MCF 10A (cell line): ENCODE measurements at regions not wholly inside any gene's neighbourhood (a gene's known extent, or its start where the extent isn't known, plus 50 kb on each side); places are given as distances from the start of the nearest gene placed in this dataset.

Experiments used
- BruUV-seq: library from RNA; stranded (reverse); fragments of 400-500 nt; replicated peaks from 2 replicates; lab custom pipeline; 2021; lab: Mats Ljungman, UMichigan
- CTCF ChIA-PET: fragments of 300-600 bp; sonication (Branson Sonifier 250); formaldehyde crosslinking; extraction: SDS; loops from one replicate; lab custom pipeline; 2021; ENCODE audit warnings: antibody characterized with exemption, inconsistent platforms; lab: Yijun Ruan, JAX
- POLR2A ChIA-PET: fragments of 300-600, 350-650 bp; sonication (Branson Sonifier 250); formaldehyde crosslinking; extraction: SDS; loops from one replicate; lab custom pipeline; 2020; ENCODE audit warnings: antibody characterized with exemption, inconsistent platforms; lab: Yijun Ruan, JAX
- DNase-seq: peaks from one replicate; pipeline ENCODE4 v3.0.0-alpha.2; 2018; ENCODE audit not compliant: unreplicated experiment
- H3K27ac Mint-ChIP-seq: one replicate; pipeline ENCODE4 v1.8.0; 2022; ENCODE audit warnings: mild to moderate bottlenecking, low read depth, mixed read lengths; ENCODE audit not compliant: unreplicated experiment
- H3K27me3 Mint-ChIP-seq: one replicate; pipeline ENCODE4 v1.8.0; 2022; ENCODE audit warnings: mixed read lengths; ENCODE audit not compliant: insufficient read depth, unreplicated experiment
- H3K36me3 Mint-ChIP-seq: one replicate; pipeline ENCODE4 v1.8.0; 2022; ENCODE audit warnings: mild to moderate bottlenecking, moderate library complexity, mixed read lengths; ENCODE audit not compliant: insufficient read depth, unreplicated experiment
- H3K4me1 Mint-ChIP-seq: one replicate; pipeline ENCODE4 v1.8.0; 2022; ENCODE audit warnings: mixed read lengths; ENCODE audit not compliant: insufficient read depth, unreplicated experiment
- H3K4me3 Mint-ChIP-seq: one replicate; pipeline ENCODE4 v1.8.0; 2022; ENCODE audit warnings: mild to moderate bottlenecking, moderate library complexity, mixed read lengths; ENCODE audit not compliant: unreplicated experiment
- H3K9me3 Mint-ChIP-seq: one replicate; pipeline ENCODE4 v1.8.0; 2022; ENCODE audit warnings: mixed read lengths; ENCODE audit not compliant: unreplicated experiment
- CTCF ChIP-seq: fragments of 200-600 bp; IDR thresholded peaks from one replicate; pipeline ENCODE4 v1.8.0; 2022; ENCODE audit warnings: antibody characterized with exemption, mild to moderate bottlenecking; ENCODE audit not compliant: unreplicated experiment
- intact Hi-C: fragments of 100-400 bp; cut with micrococcal nuclease; formaldehyde crosslinking; loops from 2 replicates; pipeline ENCODE4 v1.14.1; 2022

- no peaks in the 10 kb centered on the region for H3K4me1 Mint-ChIP-seq
- H3K4me3 Mint-ChIP-seq: no peak overlapping the region
- no peak for TF ChIP-seq CTCF
- H3K36me3 Mint-ChIP-seq: no peaks in the 10 kb centered on the region
- intact Hi-C loops: no loop called here
- CTCF ChIA-PET: interaction anchor here (1.4 kb wide), 1 partner anchor 184 kb away, joined by 5 read pairs; no protein-coding TSS in a partner anchor
- DNase-seq: no peak
- POLR2A ChIA-PET: interaction anchor here (0.7 kb wide), 1 partner anchor 14 kb away, joined by 3 read pairs; no protein-coding TSS in a partner anchor
- no peaks in the 10 kb centered on the region for H3K9me3 Mint-ChIP-seq
- H3K27ac Mint-ChIP-seq: no peak overlapping the region
- BruUV-seq: no TSS peak
- no peaks in the 10 kb centered on the region for H3K27me3 Mint-ChIP-seq
These were observed 119.5 kb upstream of the KCNG1 start for GRCh38 chr20:51142448-51142847.

DNA sequence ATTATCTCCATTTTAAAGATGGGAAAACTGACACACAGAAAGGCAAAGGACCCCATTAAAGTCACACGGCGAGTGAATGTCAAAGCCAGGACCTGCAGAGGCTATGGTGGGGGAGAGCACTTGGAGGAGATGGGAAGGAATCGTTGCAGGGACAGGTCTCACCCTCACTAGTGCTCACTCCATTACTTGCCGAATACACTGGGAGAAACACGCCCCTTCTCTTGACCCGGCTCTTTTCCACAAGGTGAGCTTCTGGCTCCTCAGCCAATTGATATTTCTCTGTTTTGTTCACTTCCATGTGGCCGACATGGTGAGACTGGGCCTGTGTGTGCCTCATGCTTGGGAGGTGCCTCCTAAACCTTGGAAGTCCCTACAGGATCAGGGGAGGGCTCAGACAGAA lies 117.8 kb upstream of the KCNG1 start:
- no peaks in the 10 kb centered on the region for H3K27me3 Mint-ChIP-seq
- TF ChIP-seq CTCF: no peak
- H3K4me1 Mint-ChIP-seq: no peaks in the 10 kb centered on the region
- no peaks in the 10 kb centered on the region for H3K9me3 Mint-ChIP-seq
- no peak for DNase-seq
- intact Hi-C loops: no loop called here
- no TSS peak for BruUV-seq
- H3K27ac Mint-ChIP-seq: no peak overlapping the region
- ChIA-PET POLR2A (no interaction called here), CTCF (interaction anchor here (1.4 kb wide), 1 partner anchor 185 kb away, joined by 5 read pairs; no protein-coding TSS in a partner anchor)
- no peaks in the 10 kb centered on the region for H3K36me3 Mint-ChIP-seq
- no peak overlapping the region for H3K4me3 Mint-ChIP-seq

DNA sequence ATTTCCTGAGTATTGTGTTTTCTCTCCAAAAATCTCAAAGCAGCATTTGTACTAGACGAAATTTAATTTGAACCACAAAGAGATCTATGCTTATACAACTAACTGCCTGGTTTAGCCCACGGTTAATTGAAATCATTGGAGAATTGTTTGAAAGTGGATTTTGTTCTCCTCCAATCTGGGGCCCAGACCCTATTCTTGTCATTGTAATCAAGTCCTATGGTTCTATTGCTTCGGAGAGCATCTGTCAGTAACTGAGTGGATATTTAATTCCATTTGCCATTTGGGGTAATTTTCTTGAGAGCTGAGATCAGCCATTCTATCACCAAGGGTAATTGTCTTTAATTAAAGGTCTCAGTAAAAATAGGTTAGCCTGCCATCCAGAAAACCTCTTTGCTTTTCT lies 117.0 kb upstream of the KCNG1 start:
- intact Hi-C loops: no loop called here
- Mint-ChIP-seq H3K27ac (no peak overlapping the region), H3K27me3 (no peaks in the 10 kb centered on the region), H3K36me3 (no peaks in the 10 kb centered on the region), H3K9me3 (no peaks in the 10 kb centered on the region), H3K4me3 (no peak overlapping the region), H3K4me1 (no peaks in the 10 kb centered on the region)
- ChIA-PET POLR2A (no interaction called here), CTCF (no interaction called here)
- no TSS peak for BruUV-seq
- no peak for DNase-seq
- no peak for TF ChIP-seq CTCF

- BruUV-seq: no TSS peak
- Mint-ChIP-seq H3K9me3 (no peaks in the 10 kb centered on the region), H3K36me3 (no peaks in the 10 kb centered on the region), H3K4me1 (no peaks in the 10 kb centered on the region), H3K4me3 (no peak overlapping the region), H3K27ac (no peak overlapping the region), H3K27me3 (no peaks in the 10 kb centered on the region)
- intact Hi-C loops: no loop called here
- no peak for DNase-seq
- no peak for TF ChIP-seq CTCF
- ChIA-PET POLR2A (interaction anchor here (0.9 kb wide), 1 partner anchor 10 kb away, joined by 3 read pairs; no protein-coding TSS in a partner anchor), CTCF (interaction anchor here (1.4 kb wide), 1 partner anchor 10 kb away, joined by 4 read pairs; no protein-coding TSS in a partner anchor)
These were observed 115.7 kb upstream of the KCNG1 start for GRCh38 chr20:51138576-51138975.
